NCI-H1694 (cell line): ENCODE measurements at regions not wholly inside any gene's neighbourhood (a gene's known extent, or its start where the extent isn't known, plus 50 kb on each side); places are given as distances from the start of the nearest gene placed in this dataset.

Experiments
- DNase-seq: peaks from one replicate; lab custom pipeline; 2025; lab: John Stamatoyannopoulos, UW

- no peak for DNase-seq
These were observed 50.8 kb upstream of the DSN1 start for GRCh38 chr20:36824142-36824940.

- peak; percentile 44 for DNase-seq
These were observed 50.4 kb upstream of the TLDC2 start for GRCh38 chr20:36825385-36826104.
